ENCODE measurements at regions not wholly inside any gene's neighbourhood (a gene's known extent, or its start where the extent isn't known, plus 50 kb on each side); places are given as distances from the start of the nearest gene placed in this dataset.

DNA sequence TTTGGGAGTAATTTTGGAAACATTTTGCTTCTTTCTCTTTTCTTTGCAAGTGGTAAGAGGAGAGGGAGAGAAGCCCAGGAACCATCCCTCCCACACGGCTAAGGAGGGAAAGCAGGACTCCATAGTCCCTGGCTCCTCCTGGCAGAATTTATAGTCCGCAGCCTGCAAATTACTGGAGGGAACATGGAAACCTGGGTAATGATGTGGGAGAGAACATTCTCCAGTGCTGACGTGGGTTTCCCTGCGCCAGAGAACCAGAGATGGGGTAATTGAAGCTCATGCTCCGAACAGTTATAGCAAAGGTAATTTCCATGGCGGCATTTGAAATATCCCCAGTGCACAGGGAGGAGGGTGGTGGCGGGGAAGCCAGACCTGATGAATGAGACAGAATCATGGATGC is 320.4 kb downstream of the RPS24 start:
- no TSS peak for BruUV-seq (replicated peaks)
- no peak for DNase-seq
- no peak overlapping the region for H3K4me2 ChIP-seq
- no peaks in the 10 kb centered on the region for H4K20me1 ChIP-seq (ENCODE audit: insufficient read depth)
- H3K4me1 ChIP-seq (replicated peaks; ENCODE audit: insufficient read depth) = no peaks in the 10 kb centered on the region
- H3K9me2 ChIP-seq (ENCODE audit: insufficient read depth) = no peaks in the 10 kb centered on the region
- H3K79me2 ChIP-seq (ENCODE audit: low read depth) = no peaks in the 10 kb centered on the region
- CTCF ChIA-PET = no interaction called here
- TF ChIP-seq, protein P1, sequence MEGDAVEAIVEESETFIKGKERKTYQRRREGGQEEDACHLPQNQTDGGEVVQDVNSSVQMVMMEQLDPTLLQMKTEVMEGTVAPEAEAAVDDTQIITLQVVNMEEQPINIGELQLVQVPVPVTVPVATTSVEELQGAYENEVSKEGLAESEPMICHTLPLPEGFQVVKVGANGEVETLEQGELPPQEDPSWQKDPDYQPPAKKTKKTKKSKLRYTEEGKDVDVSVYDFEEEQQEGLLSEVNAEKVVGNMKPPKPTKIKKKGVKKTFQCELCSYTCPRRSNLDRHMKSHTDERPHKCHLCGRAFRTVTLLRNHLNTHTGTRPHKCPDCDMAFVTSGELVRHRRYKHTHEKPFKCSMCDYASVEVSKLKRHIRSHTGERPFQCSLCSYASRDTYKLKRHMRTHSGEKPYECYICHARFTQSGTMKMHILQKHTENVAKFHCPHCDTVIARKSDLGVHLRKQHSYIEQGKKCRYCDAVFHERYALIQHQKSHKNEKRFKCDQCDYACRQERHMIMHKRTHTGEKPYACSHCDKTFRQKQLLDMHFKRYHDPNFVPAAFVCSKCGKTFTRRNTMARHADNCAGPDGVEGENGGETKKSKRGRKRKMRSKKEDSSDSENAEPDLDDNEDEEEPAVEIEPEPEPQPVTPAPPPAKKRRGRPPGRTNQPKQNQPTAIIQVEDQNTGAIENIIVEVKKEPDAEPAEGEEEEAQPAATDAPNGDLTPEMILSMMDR (conservative IDR thresholded peaks at IDR 0.05) = no peak
- no peak for TF ChIP-seq EZH2 (IDR thresholded peaks at IDR 0.05; ENCODE audit: low read depth)
- no peaks in the 10 kb centered on the region for H3K9me3 ChIP-seq (ENCODE audit: insufficient read depth, low read depth)
- peaks cover 25% of the 10 kb centered on the region; the same call in 1 of the 2 replicates for H3K27me3 ChIP-seq (ENCODE audit: insufficient read depth, low read depth)
- intact Hi-C loops (cut with micrococcal nuclease; ENCODE audit: unreplicated experiment) = no loop called here
- no peak overlapping the region for H3K27ac ChIP-seq
- no peak overlapping the region for H3K4me3 ChIP-seq
- no peaks in the 10 kb centered on the region for H3F3A ChIP-seq (ENCODE audit: insufficient read depth, low read depth)
- no peaks in the 10 kb centered on the region for H3K36me3 ChIP-seq (ENCODE audit: low read depth)
- POLR2A ChIA-PET (ENCODE audit: unreplicated experiment) = no interaction called here
- H2AFZ ChIP-seq = no peak overlapping the region

DNA sequence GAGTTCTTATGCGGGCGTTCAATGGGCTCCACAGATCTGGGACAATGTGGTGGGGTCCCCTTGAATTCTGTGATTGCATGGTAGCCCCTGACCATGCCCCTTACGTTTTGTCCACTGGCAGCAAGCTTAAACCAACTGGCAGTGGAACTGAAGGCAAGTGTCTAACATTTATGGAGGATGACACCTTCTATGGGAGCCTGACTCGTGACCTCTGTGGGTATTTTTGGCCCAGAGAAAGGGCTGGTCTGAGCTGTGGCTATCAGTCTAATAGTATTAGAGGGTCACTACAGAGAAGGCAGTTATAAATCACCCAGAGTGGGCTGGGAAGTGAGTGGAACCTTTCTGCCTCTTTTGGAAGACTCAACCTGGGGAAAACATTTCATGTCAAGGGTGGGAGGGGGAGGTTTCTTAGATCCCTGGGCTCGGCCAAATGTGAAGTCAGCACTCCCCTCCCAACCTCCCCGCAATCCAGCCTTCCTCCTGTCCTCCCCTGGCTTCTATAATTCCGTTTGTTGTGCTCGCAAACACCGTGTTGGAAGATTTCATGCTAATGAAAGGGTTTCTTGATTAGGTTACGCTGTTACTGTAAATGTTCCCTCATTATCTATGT is 322.7 kb downstream of the RPS24 start:
- no TSS peak for BruUV-seq (replicated peaks)
- Histone ChIP-seq H3K4me2 (no peak overlapping the region), H3K79me2 (ENCODE audit: low read depth) (no peaks in the 10 kb centered on the region), H3K9me2 (ENCODE audit: insufficient read depth) (no peaks in the 10 kb centered on the region), H3K4me1 (replicated peaks; ENCODE audit: insufficient read depth) (no peaks in the 10 kb centered on the region), H3K4me3 (no peak overlapping the region), H3K9me3 (ENCODE audit: insufficient read depth, low read depth) (no peaks in the 10 kb centered on the region), H3K27ac (no peak overlapping the region), H2AFZ (no peak overlapping the region), H3K27me3 (ENCODE audit: insufficient read depth, low read depth) (peaks cover 30% of the 10 kb centered on the region), H3F3A (ENCODE audit: insufficient read depth, low read depth) (no peaks in the 10 kb centered on the region), H3K36me3 (ENCODE audit: low read depth) (no peaks in the 10 kb centered on the region), H4K20me1 (ENCODE audit: insufficient read depth) (no peaks in the 10 kb centered on the region)
- CTCF ChIA-PET = no interaction called here
- DNase-seq = no peak
- intact Hi-C loops (cut with micrococcal nuclease; ENCODE audit: unreplicated experiment) = no loop called here
- TF ChIP-seq, protein P1 (conservative IDR thresholded peaks at IDR 0.05) = no peak
- TF ChIP-seq EZH2 (IDR thresholded peaks at IDR 0.05; ENCODE audit: low read depth) = no peak
- POLR2A ChIA-PET (ENCODE audit: unreplicated experiment) = no interaction called here

DNA sequence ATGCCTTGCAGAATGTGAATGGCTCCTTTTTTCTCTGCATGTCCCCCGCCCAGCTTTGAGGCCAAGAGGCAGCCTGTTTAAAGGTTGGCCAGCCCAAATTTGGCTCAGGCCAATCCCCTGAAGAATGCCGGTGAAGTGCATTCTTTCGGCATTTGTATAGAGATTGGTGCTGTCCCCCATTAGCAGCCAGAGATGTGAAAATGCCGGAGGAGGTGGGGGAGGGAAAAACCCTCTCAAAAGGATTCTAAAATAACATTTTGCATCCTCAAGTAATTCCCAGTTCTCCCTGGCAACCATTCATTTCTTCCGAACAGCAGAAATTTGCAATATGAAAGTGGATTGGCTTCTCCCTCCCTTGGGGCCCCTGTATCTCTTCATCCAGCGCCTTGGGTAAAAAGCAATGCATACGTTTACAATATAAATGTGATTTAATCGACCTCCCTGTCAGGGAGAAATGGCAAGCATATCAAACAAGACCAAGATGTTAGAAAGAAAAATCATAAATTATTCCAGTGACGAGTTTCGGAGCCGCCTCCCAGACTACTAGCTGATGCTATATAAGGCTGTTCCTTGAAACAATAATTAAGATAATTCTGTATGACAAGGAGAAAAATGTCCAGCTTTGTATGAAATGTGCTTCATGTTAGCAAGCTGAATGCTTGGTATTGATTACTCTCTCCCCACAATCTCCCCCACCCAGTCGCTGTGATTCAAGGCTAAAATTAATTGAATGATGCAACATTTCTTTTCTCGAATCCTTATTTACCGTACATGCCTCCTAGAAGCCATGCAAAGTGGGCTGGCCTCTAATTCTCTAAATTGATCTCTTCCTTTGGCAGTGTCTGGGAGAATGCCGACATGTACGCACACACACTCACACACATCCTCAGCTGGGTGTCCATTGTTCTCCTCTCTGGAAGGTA is 323.7 kb downstream of the RPS24 start:
- POLR2A ChIA-PET (ENCODE audit: unreplicated experiment) = no interaction called here
- no peaks in the 10 kb centered on the region for H3F3A ChIP-seq (ENCODE audit: insufficient read depth, low read depth)
- intact Hi-C loops (cut with micrococcal nuclease; ENCODE audit: unreplicated experiment) = no loop called here
- no TSS peak for BruUV-seq (replicated peaks)
- H3K4me1 ChIP-seq (replicated peaks; ENCODE audit: insufficient read depth) = no peaks in the 10 kb centered on the region
- H3K4me3 ChIP-seq = no peak overlapping the region
- H3K4me2 ChIP-seq = no peak overlapping the region
- no peaks in the 10 kb centered on the region for H4K20me1 ChIP-seq (ENCODE audit: insufficient read depth)
- H3K9me2 ChIP-seq (ENCODE audit: insufficient read depth) = no peaks in the 10 kb centered on the region
- no peaks in the 10 kb centered on the region for H3K36me3 ChIP-seq (ENCODE audit: low read depth)
- no peak overlapping the region for H2AFZ ChIP-seq
- peaks cover 30% of the 10 kb centered on the region for H3K27me3 ChIP-seq (ENCODE audit: insufficient read depth, low read depth)
- no peak overlapping the region for H3K27ac ChIP-seq
- DNase-seq = no peak
- H3K9me3 ChIP-seq (ENCODE audit: insufficient read depth, low read depth) = no peaks in the 10 kb centered on the region
- CTCF ChIA-PET = interaction anchor here (0.6 kb wide), 1 partner anchor 50 kb away, joined by 3 read pairs; no protein-coding TSS in a partner anchor
- TF ChIP-seq, protein P1 (conservative IDR thresholded peaks at IDR 0.05) = no peak
- no peak for TF ChIP-seq EZH2 (IDR thresholded peaks at IDR 0.05; ENCODE audit: low read depth)
- H3K79me2 ChIP-seq (ENCODE audit: low read depth) = no peaks in the 10 kb centered on the region

Data from PC-9 (cell line).